ENCODE measurements at regions not wholly inside any gene's neighbourhood (a gene's known extent, or its start where the extent isn't known, plus 50 kb on each side); places are given as distances from the start of the nearest gene placed in this dataset.

DNA sequence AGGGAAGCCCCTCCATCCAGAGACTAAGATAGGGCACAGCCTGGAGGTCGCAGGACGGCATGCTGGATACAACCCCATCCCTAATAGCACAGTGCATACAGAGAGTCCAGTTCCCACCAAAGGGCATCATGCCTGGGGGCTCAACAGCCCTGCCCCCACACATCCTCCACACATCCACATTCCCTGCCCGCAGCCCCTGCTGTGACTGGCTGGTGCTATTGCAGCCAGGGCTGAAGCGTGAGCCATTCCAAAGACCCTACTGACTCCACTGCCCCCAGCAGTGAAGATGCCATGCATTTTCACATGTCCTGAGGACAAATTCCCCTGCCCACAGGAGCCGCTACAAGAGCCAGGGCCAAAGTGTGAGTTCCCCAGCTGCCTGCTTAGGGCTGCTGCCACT is 641.6 kb downstream of the METTL4 start:
- no peak for DNase-seq
- Histone ChIP-seq H3K36me3 (replicated peaks; ENCODE audit: control insufficient read depth, insufficient read depth, low read length) (no peaks in the 10 kb centered on the region), H3K27me3 (ENCODE audit: control insufficient read depth, insufficient read depth, low read length) (no peaks in the 10 kb centered on the region)

DNA sequence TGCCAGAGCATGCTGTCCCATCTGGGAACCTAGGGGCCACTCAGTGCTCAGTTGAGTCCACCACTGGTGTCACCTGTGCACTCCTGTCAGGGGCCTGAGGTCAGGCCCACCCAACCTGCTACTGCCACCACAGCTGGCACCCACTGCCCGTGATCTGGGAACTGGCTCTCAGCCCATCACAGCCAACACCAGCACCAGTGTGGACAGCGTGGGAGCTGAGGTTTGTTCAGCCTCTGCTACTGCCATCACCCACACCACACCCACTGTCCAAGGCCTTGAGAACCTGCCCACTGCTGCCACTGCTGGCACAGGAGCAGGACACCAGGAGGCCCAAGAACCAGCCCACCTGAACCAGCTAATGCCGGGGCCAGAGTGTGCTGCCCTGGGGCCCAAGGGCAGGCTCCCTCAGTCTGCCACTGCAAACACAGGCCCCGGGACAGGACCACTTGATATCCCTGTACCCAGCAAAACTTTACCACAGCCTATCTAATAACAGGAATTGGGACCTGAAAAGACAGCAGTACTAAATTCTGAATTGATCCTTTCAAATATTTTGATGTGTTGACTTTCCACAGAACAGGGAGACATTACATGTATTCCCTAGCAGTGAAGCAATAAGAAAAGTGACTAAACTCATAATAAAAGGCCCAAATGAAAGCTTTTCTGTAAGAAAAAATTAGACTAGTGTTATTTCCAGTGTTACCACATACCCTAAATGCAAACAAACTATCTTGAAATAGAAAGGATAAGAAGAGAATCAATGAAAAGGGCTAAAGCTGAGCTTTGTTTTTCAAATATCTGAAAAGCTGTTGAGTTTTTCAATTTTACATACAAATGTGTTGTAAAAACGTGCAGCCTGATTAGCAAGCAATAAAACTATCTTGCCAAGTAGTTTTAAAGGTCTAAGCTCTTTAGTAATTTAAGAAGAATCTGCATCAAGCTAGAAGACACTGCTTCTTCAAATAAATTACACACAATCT is 640.7 kb downstream of the METTL4 start:
- Histone ChIP-seq H3K36me3 (replicated peaks; ENCODE audit: control insufficient read depth, insufficient read depth, low read length) (no peaks in the 10 kb centered on the region), H3K4me3 (ENCODE audit: insufficient read depth, low read depth, low read length) (no peak overlapping the region), H3K27me3 (ENCODE audit: control insufficient read depth, insufficient read depth, low read length) (no peaks in the 10 kb centered on the region)
- DNase-seq: no peak

More for the DNA sequence above, 641.6 kb downstream of the METTL4 start:
- no peak overlapping the region for H3K4me3 ChIP-seq (ENCODE audit: insufficient read depth, low read depth, low read length)

DNA sequence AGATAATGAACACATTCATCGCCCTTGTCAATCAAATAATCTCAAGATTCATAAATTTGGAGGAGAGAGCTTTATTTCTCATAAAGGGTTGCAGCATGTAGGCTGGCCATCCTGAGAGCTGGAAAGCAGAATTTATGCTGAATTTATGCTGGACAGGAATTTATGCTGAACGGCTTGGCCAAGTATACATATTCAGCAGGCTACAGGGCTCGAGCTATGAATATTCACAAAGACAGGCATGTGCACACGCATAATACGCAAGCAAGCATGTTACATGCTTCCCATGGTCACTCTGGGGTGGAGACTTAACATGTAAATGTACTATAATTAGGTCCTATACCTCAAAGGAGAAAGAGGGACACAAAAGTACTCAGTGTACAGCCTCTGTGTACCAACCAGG is 618.8 kb downstream of the METTL4 start:
- Histone ChIP-seq H3K27me3 (ENCODE audit: control insufficient read depth, insufficient read depth, low read length) (no peaks in the 10 kb centered on the region), H3K36me3 (replicated peaks; ENCODE audit: control insufficient read depth, insufficient read depth, low read length) (no peaks in the 10 kb centered on the region), H3K4me3 (ENCODE audit: insufficient read depth, low read depth, low read length) (no peak overlapping the region)
- DNase-seq: no peak

DNA sequence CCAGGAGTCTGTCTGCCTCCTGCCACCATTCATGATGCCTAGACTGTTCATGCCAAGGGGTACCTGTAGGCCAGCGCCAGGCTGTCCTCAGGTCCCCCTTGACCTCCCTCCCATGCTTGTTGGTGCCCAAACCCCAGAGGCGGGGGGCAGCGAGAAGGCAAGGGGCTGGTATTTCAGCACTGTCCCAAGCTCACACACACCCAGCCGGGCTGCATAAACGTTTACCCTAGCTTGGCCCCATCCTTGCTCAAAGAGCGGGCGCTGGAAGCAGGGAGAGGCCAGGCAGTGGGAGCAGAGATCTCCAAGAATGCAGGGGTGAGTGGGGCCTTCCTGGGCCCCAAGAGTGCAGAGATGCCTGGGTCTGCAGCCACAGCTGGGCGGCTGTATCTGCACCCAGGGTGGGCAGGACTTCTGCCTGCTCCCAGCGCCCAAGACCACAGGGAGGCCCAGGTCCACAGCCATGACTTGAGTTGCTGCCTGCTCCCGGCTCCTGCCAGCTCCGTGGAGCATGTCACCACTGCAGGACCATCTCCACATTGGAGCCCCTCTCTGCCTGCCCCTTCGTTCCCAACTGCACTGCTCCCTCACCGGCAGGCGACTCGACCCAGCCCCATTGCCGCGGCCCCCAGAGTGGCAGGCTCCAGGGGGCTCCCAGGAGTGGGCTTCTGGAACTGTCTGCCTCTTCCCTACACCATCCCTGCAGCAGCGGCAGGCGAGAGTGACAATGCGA is 616.6 kb downstream of the METTL4 start:
- H3K27me3 ChIP-seq (ENCODE audit: control insufficient read depth, insufficient read depth, low read length): no peaks in the 10 kb centered on the region
- DNase-seq: no peak
- H3K36me3 ChIP-seq (replicated peaks; ENCODE audit: control insufficient read depth, insufficient read depth, low read length): no peaks in the 10 kb centered on the region
- H3K4me3 ChIP-seq (ENCODE audit: insufficient read depth, low read depth, low read length): no peak overlapping the region

DNA sequence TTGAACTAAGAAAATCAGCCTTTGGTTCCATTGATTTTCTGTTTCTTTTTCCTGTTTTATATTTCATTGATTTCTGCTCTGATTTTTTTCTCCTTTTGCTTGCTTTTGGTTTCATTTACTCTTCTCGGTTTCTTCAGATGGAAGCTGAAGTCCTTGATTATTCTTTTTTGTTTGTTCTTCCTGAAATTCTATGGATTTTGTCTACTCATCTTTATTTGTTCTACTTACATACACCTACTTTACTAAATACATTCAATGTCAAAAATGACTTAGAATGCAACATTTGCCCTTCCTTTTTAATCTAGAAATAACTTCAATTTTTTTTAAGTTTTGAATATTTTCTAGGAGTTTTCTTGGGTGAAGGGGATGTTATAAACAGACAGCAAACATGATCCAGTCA is 612.5 kb downstream of the METTL4 start:
- Histone ChIP-seq H3K27me3 (ENCODE audit: control insufficient read depth, insufficient read depth, low read length) (no peaks in the 10 kb centered on the region), H3K36me3 (replicated peaks; ENCODE audit: control insufficient read depth, insufficient read depth, low read length) (no peaks in the 10 kb centered on the region), H3K4me3 (ENCODE audit: insufficient read depth, low read depth, low read length) (no peak overlapping the region)
- no peak for DNase-seq

DNA sequence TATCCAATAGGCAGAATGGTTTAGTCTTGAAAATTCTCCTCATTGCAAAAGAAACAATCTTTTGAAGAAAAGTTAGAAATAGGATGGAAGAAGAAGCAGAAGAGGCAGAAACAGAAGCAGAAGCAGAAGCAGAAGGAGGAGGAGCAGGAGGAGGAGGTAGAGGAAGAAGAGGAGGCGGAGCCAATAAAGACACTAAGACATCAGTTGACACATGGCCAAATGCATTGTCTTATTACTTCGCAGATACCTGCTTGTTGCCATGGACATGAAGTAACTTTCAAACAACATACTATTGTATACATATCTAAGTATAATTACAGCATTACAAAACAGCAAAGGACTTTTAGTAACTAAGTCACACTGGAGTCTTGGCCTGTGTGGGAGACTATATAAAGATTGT is 606.3 kb downstream of the METTL4 start:
- DNase-seq: no peak
- no peaks in the 10 kb centered on the region for H3K36me3 ChIP-seq (replicated peaks; ENCODE audit: control insufficient read depth, insufficient read depth, low read length)
- no peak overlapping the region for H3K4me3 ChIP-seq (ENCODE audit: insufficient read depth, low read depth, low read length)
- H3K27me3 ChIP-seq (ENCODE audit: control insufficient read depth, insufficient read depth, low read length): peaks cover 2% of the 10 kb centered on the region; the same call in 1 of the 2 replicates

DNA sequence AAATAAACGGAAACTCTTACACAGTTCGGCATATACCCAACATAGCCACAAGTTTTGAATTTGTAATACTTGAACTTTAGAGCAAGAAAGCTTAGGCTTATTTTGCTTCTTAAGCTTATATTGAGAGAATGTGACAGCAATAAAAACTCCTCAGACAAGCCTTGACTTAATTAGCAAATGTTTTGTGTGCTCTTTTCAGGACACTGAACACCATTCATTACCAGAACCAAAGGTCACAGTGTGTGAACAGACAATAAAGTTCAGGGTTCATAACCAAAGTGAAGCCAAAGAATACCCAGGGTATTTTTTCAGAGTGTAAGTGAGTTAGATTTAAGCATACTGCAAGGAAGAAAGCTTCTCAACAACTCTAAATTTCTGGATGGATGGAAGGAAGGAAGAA is 605.8 kb downstream of the METTL4 start:
- H3K27me3 ChIP-seq (ENCODE audit: control insufficient read depth, insufficient read depth, low read length): peaks cover 5% of the 10 kb centered on the region; the same call in 1 of the 2 replicates
- no peak overlapping the region for H3K4me3 ChIP-seq (ENCODE audit: insufficient read depth, low read depth, low read length)
- H3K36me3 ChIP-seq (replicated peaks; ENCODE audit: control insufficient read depth, insufficient read depth, low read length): no peaks in the 10 kb centered on the region
- DNase-seq: no peak

DNA sequence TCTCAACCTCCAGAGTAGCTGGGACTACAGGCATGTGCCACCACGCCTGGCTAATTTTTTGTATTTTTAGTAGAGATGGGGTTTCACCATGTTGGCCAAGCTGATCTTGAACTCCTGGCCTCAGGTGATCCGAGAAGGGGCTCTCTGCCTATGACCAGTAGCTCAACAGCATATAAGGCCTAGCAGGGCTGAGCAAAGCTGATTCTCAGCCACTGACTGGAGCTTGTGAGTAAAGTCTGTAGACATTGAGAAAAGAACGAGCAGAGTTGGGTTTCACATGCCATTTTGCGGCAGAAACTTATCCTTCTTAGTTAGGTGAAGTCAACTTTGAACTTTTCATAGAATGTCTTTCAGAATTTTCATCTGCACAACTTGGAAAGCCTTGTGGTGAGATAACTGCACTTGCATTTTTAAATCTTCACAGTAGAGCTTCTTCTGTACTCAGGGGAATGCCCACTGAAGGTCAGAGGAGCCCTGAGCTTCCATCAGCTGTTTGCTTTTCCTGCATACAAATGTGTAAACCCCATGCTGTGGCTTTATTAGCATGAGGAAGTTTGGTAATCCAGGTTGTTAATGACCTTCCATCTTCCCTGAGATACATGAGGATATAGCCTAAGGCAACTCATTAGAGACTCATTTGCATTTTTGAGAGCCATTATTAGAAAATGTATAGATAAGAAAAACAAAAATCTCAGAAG is 602.4 kb downstream of the METTL4 start:
- Histone ChIP-seq H3K4me3 (ENCODE audit: insufficient read depth, low read depth, low read length) (no peak overlapping the region), H3K36me3 (replicated peaks; ENCODE audit: control insufficient read depth, insufficient read depth, low read length) (no peaks in the 10 kb centered on the region), H3K27me3 (ENCODE audit: control insufficient read depth, insufficient read depth, low read length) (peaks cover 8% of the 10 kb centered on the region; the same call in 1 of the 2 replicates)
- DNase-seq: no peak

DNA sequence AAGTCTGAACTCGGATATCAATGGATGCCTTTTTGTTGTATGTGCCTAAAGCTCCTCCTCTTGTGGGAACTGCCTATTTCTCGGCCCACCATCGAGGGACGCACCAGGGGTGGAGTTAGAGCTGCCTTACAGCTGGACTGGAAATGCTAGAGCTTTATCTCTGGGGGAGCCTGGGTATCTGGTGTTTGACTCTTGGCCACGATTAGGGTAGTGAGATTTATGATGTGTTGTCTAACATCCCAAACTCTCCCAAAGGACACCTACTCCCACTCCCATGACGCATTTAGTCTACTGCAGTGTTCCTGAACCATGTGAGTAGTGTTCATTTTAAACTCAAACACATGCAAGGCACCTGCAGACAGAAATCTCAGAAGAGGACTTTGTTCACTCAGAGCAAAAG is 594.8 kb downstream of the METTL4 start:
- H3K36me3 ChIP-seq (replicated peaks; ENCODE audit: control insufficient read depth, insufficient read depth, low read length): no peaks in the 10 kb centered on the region
- no peak overlapping the region for H3K4me3 ChIP-seq (ENCODE audit: insufficient read depth, low read depth, low read length)
- no peak for DNase-seq
- no peaks in the 10 kb centered on the region for H3K27me3 ChIP-seq (ENCODE audit: control insufficient read depth, insufficient read depth, low read length)

DNA sequence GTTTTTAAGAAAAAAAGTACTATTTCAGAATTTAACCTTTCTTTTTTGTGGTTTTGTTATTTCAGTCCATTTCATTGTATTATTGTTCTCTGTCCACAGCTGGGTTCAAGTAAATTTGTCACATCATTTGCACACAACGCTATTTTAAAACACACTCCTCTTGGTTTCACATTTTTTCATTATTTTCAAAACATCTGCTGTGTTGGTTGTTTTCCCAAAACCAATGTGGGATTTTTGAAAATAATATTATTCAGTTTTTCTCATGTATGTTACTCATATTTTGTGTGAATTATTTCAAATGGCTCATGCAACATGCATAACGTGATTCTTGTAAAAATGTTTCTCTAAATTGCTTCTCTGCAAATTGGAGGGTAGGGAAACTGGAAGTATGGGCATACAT is 589.2 kb downstream of the METTL4 start:
- DNase-seq: no peak
- H3K36me3 ChIP-seq (replicated peaks; ENCODE audit: control insufficient read depth, insufficient read depth, low read length): no peaks in the 10 kb centered on the region
- H3K27me3 ChIP-seq (ENCODE audit: control insufficient read depth, insufficient read depth, low read length): no peaks in the 10 kb centered on the region
- no peak overlapping the region for H3K4me3 ChIP-seq (ENCODE audit: insufficient read depth, low read depth, low read length)

DNA sequence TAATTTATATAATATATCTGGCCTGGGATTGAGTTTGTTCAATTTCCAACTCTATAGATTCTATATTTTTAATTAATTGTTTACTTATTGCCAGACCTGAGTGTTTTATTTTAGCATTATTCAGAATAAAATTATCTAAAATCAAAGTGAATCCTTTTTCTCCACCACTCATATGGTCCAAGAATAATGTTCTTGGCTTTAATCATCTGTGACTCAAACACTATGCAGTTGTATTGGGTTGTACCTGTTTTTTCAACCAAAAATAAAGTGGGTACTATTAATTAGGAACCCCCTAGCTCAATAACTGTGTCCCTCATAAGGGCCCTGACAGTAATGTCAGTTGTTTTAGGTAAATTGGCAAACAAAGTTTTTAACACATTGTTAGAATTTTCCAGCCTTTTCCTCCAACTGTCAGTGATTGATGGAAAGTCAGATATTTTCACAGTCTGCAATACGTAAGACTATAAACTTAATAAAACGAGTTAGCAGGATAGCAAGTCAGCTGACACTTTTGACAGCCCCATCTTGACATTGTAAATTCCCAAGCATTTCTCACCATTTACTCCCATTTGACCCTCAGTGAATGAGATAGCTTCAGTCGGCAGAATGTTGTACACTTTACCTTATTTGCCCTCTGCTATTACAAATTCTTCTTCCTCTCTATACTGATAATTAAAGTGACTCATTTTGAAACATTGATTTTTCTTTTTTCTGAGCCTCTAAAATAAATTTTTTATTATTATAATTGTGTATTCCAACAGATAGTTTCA is 587.4 kb downstream of the METTL4 start:
- DNase-seq: no peak
- no peaks in the 10 kb centered on the region for H3K36me3 ChIP-seq (replicated peaks; ENCODE audit: control insufficient read depth, insufficient read depth, low read length)
- H3K4me3 ChIP-seq (ENCODE audit: insufficient read depth, low read depth, low read length): no peak overlapping the region
- no peaks in the 10 kb centered on the region for H3K27me3 ChIP-seq (ENCODE audit: control insufficient read depth, insufficient read depth, low read length)

DNA sequence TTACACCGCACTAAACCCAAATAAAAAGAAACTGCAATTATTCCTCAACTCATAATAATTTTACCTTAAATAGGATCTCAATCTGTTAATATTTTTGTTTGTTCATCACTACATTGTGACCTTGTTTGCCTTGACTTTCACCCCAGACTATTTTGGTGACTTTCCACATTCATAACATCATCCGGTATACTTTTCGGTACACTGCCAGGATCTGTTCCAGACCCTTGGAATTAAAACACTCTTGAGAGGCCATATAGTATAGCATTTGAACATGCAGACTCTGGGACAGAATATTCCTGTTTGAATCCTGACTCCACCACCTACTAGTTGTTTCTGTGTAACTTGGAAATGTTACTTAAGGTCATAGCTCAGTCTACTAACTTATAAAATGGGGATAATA is 577.4 kb downstream of the METTL4 start:
- DNase-seq: no peak
- H3K36me3 ChIP-seq (replicated peaks; ENCODE audit: control insufficient read depth, insufficient read depth, low read length): no peaks in the 10 kb centered on the region

DNA sequence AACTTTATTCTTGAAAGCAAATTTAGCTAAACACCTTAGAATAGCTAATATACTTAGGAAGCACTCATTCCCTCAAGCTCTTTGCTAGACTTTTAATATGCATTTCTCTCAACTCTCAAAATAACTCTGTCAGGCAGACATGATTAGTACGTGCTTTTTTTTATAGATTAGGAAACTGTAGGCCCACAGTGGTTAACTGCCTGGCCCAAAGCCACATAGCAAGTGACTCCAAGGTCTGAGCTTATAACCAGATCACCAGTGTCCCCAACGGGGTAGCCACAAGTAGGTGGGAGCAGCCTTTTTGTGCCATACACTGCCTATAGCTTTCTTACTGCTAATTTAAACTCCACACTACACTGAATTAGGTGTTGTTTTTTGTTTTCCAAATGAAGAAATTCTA is 576.8 kb downstream of the METTL4 start:
- H3K36me3 ChIP-seq (replicated peaks; ENCODE audit: control insufficient read depth, insufficient read depth, low read length): no peaks in the 10 kb centered on the region
- H3K4me3 ChIP-seq (ENCODE audit: insufficient read depth, low read depth, low read length): no peak overlapping the region
- no peak for DNase-seq
- H3K27me3 ChIP-seq (ENCODE audit: control insufficient read depth, insufficient read depth, low read length): no peaks in the 10 kb centered on the region

More for the DNA sequence above, 577.4 kb downstream of the METTL4 start:
- H3K4me3 ChIP-seq (ENCODE audit: insufficient read depth, low read depth, low read length): no peak overlapping the region
- H3K27me3 ChIP-seq (ENCODE audit: control insufficient read depth, insufficient read depth, low read length): no peaks in the 10 kb centered on the region

DNA sequence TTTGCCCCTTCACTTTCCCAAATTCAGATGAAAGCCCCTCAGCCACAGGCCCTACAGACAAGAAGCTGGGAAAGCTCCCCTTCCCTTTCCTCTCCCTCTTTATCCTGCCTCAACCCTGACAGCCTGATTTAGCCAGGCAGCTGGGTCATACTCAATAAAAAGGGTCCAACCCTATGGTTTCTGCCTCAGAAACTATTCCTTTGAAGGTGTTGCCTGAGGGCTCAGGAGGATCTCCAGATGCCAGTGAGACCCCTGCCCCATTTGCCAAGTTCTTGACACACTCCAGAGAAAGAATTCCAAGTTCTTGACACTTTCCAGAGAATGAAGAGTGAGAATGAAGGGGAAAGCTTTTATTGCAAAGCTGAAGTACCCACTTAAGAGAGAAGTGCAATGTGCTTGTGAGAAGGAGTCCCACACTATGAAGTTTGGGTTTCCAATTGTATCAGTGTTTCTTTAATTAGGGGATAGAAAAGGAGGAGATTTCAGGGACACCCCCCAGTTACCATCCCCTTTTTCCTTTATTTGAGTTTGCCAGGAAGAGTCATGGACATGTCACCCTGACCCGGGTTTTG is 576.2 kb downstream of the METTL4 start:
- no peak for DNase-seq

More for the DNA sequence above, 576.2 kb downstream of the METTL4 start:
- Histone ChIP-seq H3K27me3 (ENCODE audit: control insufficient read depth, insufficient read depth, low read length) (no peaks in the 10 kb centered on the region), H3K36me3 (replicated peaks; ENCODE audit: control insufficient read depth, insufficient read depth, low read length) (no peaks in the 10 kb centered on the region), H3K4me3 (ENCODE audit: insufficient read depth, low read depth, low read length) (no peak overlapping the region)

Measured in H7 (cell line).